H1 (cell line): ENCODE measurements at regions not wholly inside any gene's neighbourhood (a gene's known extent, or its start where the extent isn't known, plus 50 kb on each side); places are given as distances from the start of the nearest gene placed in this dataset.
A peak's percentile ranks its signal among the peaks of the same experiment; 100 is the strongest.

Experiments used
- CTCF ChIA-PET: fragments of 300-600 bp; sonication (Branson Sonifier 250); formaldehyde crosslinking; loops from one replicate; lab custom pipeline; 2021; ENCODE audit not compliant: partially characterized antibody; lab: Charles Lee
- POLR2A ChIA-PET: fragments of 300-600 bp; sonication (Branson Sonifier 250); formaldehyde crosslinking; loops from one replicate; lab custom pipeline; 2021; ENCODE audit warnings: inconsistent platforms; ENCODE audit not compliant: partially characterized antibody; lab: Charles Lee
- DNase-seq, 2 experiments: peaks; one replicate each; pipeline versions ENCODE4 v3.0.0 to v3.0.0-alpha.2; 2010 to 2022; ENCODE audit warnings: low spot score in 2 of 2, low read depth in 1 of 2, mixed read lengths in 1 of 2
- FAIRE-seq: peaks from 2 replicates; lab custom pipeline; 2011; peaks lifted over from hg19 to GRCh38; lab: Jason Lieb, UNC
- H2AFZ ChIP-seq: 2 replicates; pipeline ENCODE4 v1.8.1; 2012; ENCODE audit warnings: low read length, inconsistent platforms
- H2AK5ac ChIP-seq: 2 replicates; pipeline ENCODE4 v1.6.1; 2013; ENCODE audit warnings: low read depth, low read length
- H2BK120ac ChIP-seq: replicated peaks from 2 replicates; pipeline ENCODE3; 2013; ENCODE audit warnings: low read depth, low read length, inconsistent platforms
- H2BK12ac ChIP-seq: 2 replicates; pipeline ENCODE4 v1.6.1; 2013; ENCODE audit warnings: low read depth, low read length
- H2BK15ac ChIP-seq: 2 replicates; pipeline ENCODE4 v1.6.1; 2013; ENCODE audit warnings: low read length
- H2BK20ac ChIP-seq: 2 replicates; pipeline ENCODE4 v1.6.1; 2013; ENCODE audit warnings: low read length
- H2BK5ac ChIP-seq: 2 replicates; pipeline ENCODE4 v1.6.1; 2013; ENCODE audit warnings: low read depth, low read length
- H3K14ac ChIP-seq: 2 replicates; pipeline ENCODE4 v1.6.1; 2013; ENCODE audit warnings: inconsistent platforms; ENCODE audit not compliant: insufficient read length
- H3K18ac ChIP-seq: 2 replicates; pipeline ENCODE4 v1.6.1; 2013; ENCODE audit warnings: low read length; ENCODE audit errors: extremely low read depth
- H3K23ac ChIP-seq: 2 replicates; pipeline ENCODE4 v1.6.1; 2013; ENCODE audit warnings: inconsistent platforms; ENCODE audit not compliant: insufficient read length
- H3K23me2 ChIP-seq: 2 replicates; pipeline ENCODE4 v1.6.1; 2013; ENCODE audit warnings: low read depth, low read length
- H3K27ac ChIP-seq: 2 replicates; pipeline ENCODE4 v1.6.1; 2011; ENCODE audit warnings: low read depth, low read length, inconsistent platforms
- H3K27me3 ChIP-seq, 4 experiments: replicated peaks in 1 of 4; 1 replicate in 1 of 4; 2 replicates in 3 of 4; pipeline versions ENCODE4 v1.6.1 to v1.8.1; 2011 to 2013; ENCODE audit warnings: low read length in 3 of 4, mild to moderate bottlenecking in 3 of 4, inconsistent platforms in 2 of 4, mixed read lengths in 2 of 4, moderate library complexity in 1 of 4; ENCODE audit not compliant: control insufficient read depth in 3 of 4, insufficient read depth in 3 of 4; ENCODE audit errors: extremely low read depth in 1 of 4
- H3K36me3 ChIP-seq, 4 experiments: 2 replicates each; pipeline versions ENCODE4 v1.6.1 to v1.8.1; 2011 to 2013; ENCODE audit warnings: mild to moderate bottlenecking in 4 of 4, low read length in 3 of 4, moderate library complexity in 2 of 4, control low read depth in 1 of 4, inconsistent platforms in 1 of 4; ENCODE audit not compliant: insufficient read depth in 4 of 4, control insufficient read depth in 2 of 4
- H3K4ac ChIP-seq: replicated peaks from 2 replicates; pipeline ENCODE3; 2013; ENCODE audit warnings: low read length, low read depth, mixed read lengths, inconsistent platforms; ENCODE audit not compliant: insufficient read length
- H3K4me1 ChIP-seq, 4 experiments: replicated peaks in 1 of 4; 1 replicate in 1 of 4; 2 replicates in 3 of 4; pipeline versions ENCODE4 v1.6.1 to v1.8.1; 2011 to 2013; ENCODE audit warnings: low read length in 3 of 4, inconsistent platforms in 2 of 4, mixed read lengths in 1 of 4; ENCODE audit not compliant: insufficient read depth in 4 of 4, control insufficient read depth in 3 of 4
- H3K4me2 ChIP-seq, 2 experiments: 2 replicates each; pipeline versions ENCODE4 v1.6.1 to v1.8.1; 2011 to 2013; ENCODE audit warnings: low read depth in 2 of 2, low read length in 2 of 2, control low read depth in 1 of 2, inconsistent platforms in 1 of 2, mild to moderate bottlenecking in 1 of 2; ENCODE audit not compliant: insufficient read depth in 1 of 2
- H3K4me3 ChIP-seq, 4 experiments: fragments of 200-600, 300-600 bp in 1 of 4; sonication (generic), shearing (Covaris generic), sonication (Bioruptor Twin) in 1 of 4; 2 replicates each; pipeline versions ENCODE4 v1.5.1 to v1.8.1; 2011 to 2016; ENCODE audit warnings: low read length in 4 of 4, low read depth in 3 of 4, control low read depth in 2 of 4, inconsistent platforms in 2 of 4, mild to moderate bottlenecking in 2 of 4, mixed read lengths in 1 of 4, moderate library complexity in 1 of 4; ENCODE audit not compliant: insufficient read depth in 2 of 4; ENCODE audit errors: extremely low read depth in 1 of 4
- H3K56ac ChIP-seq: replicated peaks from 2 replicates; pipeline ENCODE3; 2013; ENCODE audit warnings: low read depth, mild to moderate bottlenecking, mixed read lengths, low read length, inconsistent platforms; ENCODE audit not compliant: insufficient read length
- H3K79me1 ChIP-seq: 2 replicates; pipeline ENCODE4 v1.6.1; 2013; ENCODE audit warnings: low read depth, low read length, control low read depth
- H3K79me2 ChIP-seq, 2 experiments: 2 replicates each; pipeline versions ENCODE4 v1.6.1 to v1.8.1; 2012 to 2013; ENCODE audit warnings: low read length in 2 of 2, mild to moderate bottlenecking in 2 of 2, inconsistent platforms in 1 of 2; ENCODE audit not compliant: insufficient read depth in 2 of 2, control insufficient read depth in 1 of 2
- H3K9ac ChIP-seq, 4 experiments: replicated peaks in 1 of 4; 1 replicate in 1 of 4; 2 replicates in 3 of 4; pipeline versions ENCODE4 v1.6.1 to v1.8.1; 2011 to 2013; ENCODE audit warnings: low read depth in 3 of 4, low read length in 3 of 4, control low read depth in 2 of 4, mild to moderate bottlenecking in 2 of 4, moderate library complexity in 2 of 4, inconsistent platforms in 1 of 4; ENCODE audit errors: extremely low read depth in 1 of 4
- H3K9me3 ChIP-seq, 2 experiments: 2 replicates each; pipeline versions ENCODE4 v1.6.1 to v1.8.1; 2012 to 2013; ENCODE audit warnings: mild to moderate bottlenecking in 2 of 2, moderate library complexity in 2 of 2, control low read depth in 1 of 2, inconsistent platforms in 1 of 2, low read depth in 1 of 2, low read length in 1 of 2, mixed read lengths in 1 of 2; ENCODE audit not compliant: insufficient read depth in 2 of 2
- H4K20me1 ChIP-seq, 2 experiments: replicated peaks in 1 of 2; 2 replicates each; pipeline versions ENCODE3 to v1.8.1; 2011 to 2013; ENCODE audit warnings: inconsistent platforms in 2 of 2, low read length in 2 of 2, mild to moderate bottlenecking in 1 of 2; ENCODE audit not compliant: insufficient read depth in 2 of 2, control insufficient read depth in 1 of 2
- H4K5ac ChIP-seq: 2 replicates; pipeline ENCODE4 v1.6.1; 2013; ENCODE audit warnings: low read length, low read depth, mixed read lengths, inconsistent platforms; ENCODE audit not compliant: insufficient read length
- H4K8ac ChIP-seq: 2 replicates; pipeline ENCODE4 v1.8.0; 2013; ENCODE audit warnings: mild to moderate bottlenecking, moderate library complexity, low read length, inconsistent platforms; ENCODE audit not compliant: insufficient read depth; ENCODE audit errors: extremely low read depth
- H4K91ac ChIP-seq: replicated peaks from 2 replicates; pipeline ENCODE3; 2013; ENCODE audit warnings: low read length, mixed read lengths, inconsistent platforms; ENCODE audit not compliant: insufficient read length
- CEBPB ChIP-seq: IDR thresholded peaks from 2 replicates; pipeline ENCODE4 v1.6.1; 2012; ENCODE audit warnings: low read depth, low read length
- KDM1A ChIP-seq: fragments of 200-600, 300-600 bp; sonication (generic); IDR thresholded peaks from 2 replicates; pipeline ENCODE4 v1.7.1; 2016; ENCODE audit warnings: mild to moderate bottlenecking, low read length, borderline replicate concordance
- WGBS, 2 experiments: shearing (Covaris generic) in 1 of 2; methylation state at CpG; one replicate each; pipeline versions ENCODE4 v1.1.6 to v1.1.7; 2013 to 2015; ENCODE audit warnings: low lambda C conversion rate in 2 of 2, mixed read lengths in 2 of 2, inconsistent platforms in 1 of 2, low coverage in 1 of 2, missing lambda C conversion rate in 1 of 2; ENCODE audit not compliant: insufficient replicate concordance in 2 of 2, insufficient coverage in 1 of 2, insufficient read length in 1 of 2; ENCODE audit errors: extremely low coverage in 1 of 2, missing lambda C conversion rate in 1 of 2; 5-methylcytosine and 5-hydroxymethylcytosine counted together

DNA sequence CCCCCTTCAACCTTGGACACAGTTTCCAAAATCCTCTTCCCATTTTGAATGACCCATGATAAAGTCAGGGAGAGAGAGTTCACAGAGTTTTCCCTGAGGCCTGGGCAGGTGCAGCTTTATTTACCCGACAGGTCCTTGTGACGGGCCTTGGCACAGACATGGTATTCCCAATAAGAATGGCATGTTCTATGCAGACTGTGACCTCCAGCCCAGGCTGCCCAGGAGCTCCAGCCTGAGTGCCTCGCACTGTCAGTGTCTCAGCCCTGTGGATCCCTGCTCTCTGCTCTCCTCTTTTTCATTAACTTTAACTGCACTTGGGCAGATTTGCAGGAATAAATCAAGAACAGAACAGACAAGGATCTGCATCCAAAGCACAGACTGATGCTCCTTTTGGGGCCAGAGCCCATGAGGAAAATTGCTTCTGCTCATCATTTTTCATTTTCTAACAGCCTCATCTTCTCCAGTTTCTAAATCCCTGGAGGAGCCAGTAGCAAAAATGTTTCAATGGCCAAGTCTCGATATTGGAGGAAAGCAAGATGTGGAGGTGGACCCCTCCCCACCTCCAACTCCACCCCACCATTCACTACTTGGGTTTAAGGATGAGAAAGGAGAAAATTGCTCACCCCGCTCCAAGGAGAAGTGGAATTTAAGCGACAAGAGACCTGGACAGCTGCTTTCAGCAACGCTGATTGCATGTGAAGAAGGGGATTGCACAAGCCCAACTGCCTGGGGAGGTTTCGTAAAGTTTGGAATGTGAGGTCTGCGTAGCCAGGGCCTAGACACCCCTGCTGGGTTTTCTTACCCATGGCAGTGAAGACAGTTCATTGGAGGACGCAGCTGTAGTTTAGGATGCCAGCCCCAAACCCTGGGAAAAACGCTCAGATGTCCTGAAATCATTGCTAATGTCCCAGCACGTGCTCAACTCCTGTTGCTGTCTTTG lies 225.9 kb downstream of the WDR11 start:
- H3K4ac ChIP-seq: no peak overlapping the region
- H3K27ac ChIP-seq: no peak overlapping the region
- FAIRE-seq: no peak
- H3K56ac ChIP-seq: no peak overlapping the region
- H4K5ac ChIP-seq: no peak overlapping the region
- no peaks in the 10 kb centered on the region for H3K23me2 ChIP-seq
- no peak overlapping the region for H4K8ac ChIP-seq
- no peak overlapping the region for H3K9ac ChIP-seq
- no peaks in the 10 kb centered on the region for H3K79me1 ChIP-seq
- H3K4me1 ChIP-seq: peaks cover 0 to 7% (median 0%) of the 10 kb centered on the region in 4 experiments; a peak in 1 of 7 replicates
- no peak overlapping the region for H2BK20ac ChIP-seq
- no peak overlapping the region for H4K91ac ChIP-seq
- no peak overlapping the region for H3K14ac ChIP-seq
- no peak overlapping the region for H2BK5ac ChIP-seq
- no peak overlapping the region for H2AK5ac ChIP-seq
- no peak overlapping the region for H3K18ac ChIP-seq
- no peaks in the 10 kb centered on the region for H3K36me3 ChIP-seq
- no peaks in the 10 kb centered on the region for H3K9me3 ChIP-seq
- H3K27me3 ChIP-seq: no peaks in the 10 kb centered on the region; a peak in 1 of 7 replicates
- TF ChIP-seq KDM1A (no peak), CEBPB (peak; percentile 77)
- TF ChIP-seq, all 59 proteins: peak for 1
- CTCF ChIA-PET: interaction anchor here (0.7 to 0.8 kb wide), 3 partner anchors 12 to 165 kb away, joined by 3 read pairs; no protein-coding TSS in a partner anchor
- Histone ChIP-seq H2BK12ac (no peak overlapping the region), H2BK15ac (no peak overlapping the region), H3K23ac (no peak overlapping the region), H2BK120ac (no peak overlapping the region), H4K20me1 (no peaks in the 10 kb centered on the region), H3K4me2 (no peak overlapping the region), H2AFZ (no peak overlapping the region), H3K4me3 (no peak overlapping the region), H3K79me2 (no peaks in the 10 kb centered on the region)
- POLR2A ChIA-PET: interaction anchor here (0.7 kb wide), 1 partner anchor 814 kb away, joined by 3 read pairs; no protein-coding TSS in a partner anchor
- 85% methylated on average over 10 of the region's 12 CpGs; no CpG with 5 or more reads in 1 of the 2 experiments for WGBS, 2 experiments
- DNase-seq: no peak
